H7 (cell line): ENCODE measurements at regions not wholly inside any gene's neighbourhood (a gene's known extent, or its start where the extent isn't known, plus 50 kb on each side); places are given as distances from the start of the nearest gene placed in this dataset.

ENCODE experiments used
- DNase-seq: peaks from one replicate; pipeline ENCODE4 v3.0.0; 2012
- H3K27me3 ChIP-seq: 2 replicates; pipeline ENCODE4 v1.6.0; 2011; ENCODE audit warnings: mild to moderate bottlenecking, low read length; ENCODE audit not compliant: control insufficient read depth, insufficient read depth
- H3K36me3 ChIP-seq: replicated peaks from 2 replicates; pipeline ENCODE4 v1.5.1; 2011; ENCODE audit warnings: low read length; ENCODE audit not compliant: control insufficient read depth, insufficient read depth
- H3K4me3 ChIP-seq: 2 replicates; pipeline ENCODE4 v1.5.1; 2011; ENCODE audit warnings: low read depth, mild to moderate bottlenecking, control low read depth, low read length, moderate library complexity; ENCODE audit not compliant: insufficient read depth

- DNase-seq = no peak
- Histone ChIP-seq H3K27me3 (peaks cover 2% of the 10 kb centered on the region; the same call in 1 of the 2 replicates), H3K4me3 (no peak overlapping the region), H3K36me3 (no peaks in the 10 kb centered on the region)
These were observed 73.7 kb downstream of the S1PR1 start for GRCh38 chr1:101310506-101310905.

GRCh38 chr1:101311146-101311920 lies 74.5 kb downstream of the S1PR1 start:
- peaks cover 2% of the 10 kb centered on the region; the same call in 1 of the 2 replicates for H3K27me3 ChIP-seq
- no peak overlapping the region for H3K4me3 ChIP-seq
- no peaks in the 10 kb centered on the region for H3K36me3 ChIP-seq
- DNase-seq = no peak

- DNase-seq = no peak
- no peaks in the 10 kb centered on the region for H3K36me3 ChIP-seq
- H3K27me3 ChIP-seq = peaks cover 2% of the 10 kb centered on the region; the same call in 1 of the 2 replicates
- no peak overlapping the region for H3K4me3 ChIP-seq
These were observed 75.3 kb downstream of the S1PR1 start for GRCh38 chr1:101312147-101312546.

GRCh38 chr1:101313356-101313755 lies 76.5 kb downstream of the S1PR1 start:
- H3K4me3 ChIP-seq = no peak overlapping the region
- H3K36me3 ChIP-seq = no peaks in the 10 kb centered on the region
- DNase-seq = no peak
- H3K27me3 ChIP-seq = peaks cover 2% of the 10 kb centered on the region; the same call in 1 of the 2 replicates

GRCh38 chr1:101314244-101314643 lies 77.4 kb downstream of the S1PR1 start:
- DNase-seq = no peak
- no peaks in the 10 kb centered on the region for H3K36me3 ChIP-seq

GRCh38 chr1:101316256-101316655 lies 79.4 kb downstream of the S1PR1 start:
- peaks cover 2% of the 10 kb centered on the region; the same call in 1 of the 2 replicates for H3K27me3 ChIP-seq
- no peak for DNase-seq
- no peak overlapping the region for H3K4me3 ChIP-seq
- no peaks in the 10 kb centered on the region for H3K36me3 ChIP-seq

More at GRCh38 chr1:101314244-101314643, 77.4 kb downstream of the S1PR1 start:
- H3K4me3 ChIP-seq = no peak overlapping the region
- peaks cover 2% of the 10 kb centered on the region; the same call in 1 of the 2 replicates for H3K27me3 ChIP-seq

GRCh38 chr1:101316799-101317198 lies 80.0 kb downstream of the S1PR1 start:
- Histone ChIP-seq H3K27me3 (peaks cover 2% of the 10 kb centered on the region; the same call in 1 of the 2 replicates), H3K36me3 (no peaks in the 10 kb centered on the region), H3K4me3 (no peak overlapping the region)
- DNase-seq = no peak

- Histone ChIP-seq H3K27me3 (peaks cover 2% of the 10 kb centered on the region; the same call in 1 of the 2 replicates), H3K36me3 (no peaks in the 10 kb centered on the region), H3K4me3 (no peak overlapping the region)
- peak; percentile 10 for DNase-seq
These were observed 80.8 kb downstream of the S1PR1 start for GRCh38 chr1:101317590-101317989.

GRCh38 chr1:101323535-101323934 lies 86.7 kb downstream of the S1PR1 start:
- no peaks in the 10 kb centered on the region for H3K27me3 ChIP-seq
- H3K36me3 ChIP-seq = no peaks in the 10 kb centered on the region
- H3K4me3 ChIP-seq = no peak overlapping the region
- DNase-seq = no peak

GRCh38 chr1:101325144-101325543 lies 88.3 kb downstream of the S1PR1 start:
- H3K4me3 ChIP-seq = no peak overlapping the region
- H3K36me3 ChIP-seq = no peaks in the 10 kb centered on the region
- no peaks in the 10 kb centered on the region for H3K27me3 ChIP-seq
- no peak for DNase-seq

- Histone ChIP-seq H3K4me3 (no peak overlapping the region), H3K36me3 (no peaks in the 10 kb centered on the region), H3K27me3 (no peaks in the 10 kb centered on the region)
- no peak for DNase-seq
These were observed 93.8 kb downstream of the S1PR1 start for GRCh38 chr1:101330427-101331130.

- no peak overlapping the region for H3K4me3 ChIP-seq
- H3K36me3 ChIP-seq = no peaks in the 10 kb centered on the region
- no peak for DNase-seq
- H3K27me3 ChIP-seq = no peaks in the 10 kb centered on the region
These were observed 95.0 kb downstream of the S1PR1 start for GRCh38 chr1:101331794-101332193.

GRCh38 chr1:101332633-101333032 lies 95.8 kb downstream of the S1PR1 start:
- Histone ChIP-seq H3K4me3 (no peak overlapping the region), H3K27me3 (no peaks in the 10 kb centered on the region), H3K36me3 (no peaks in the 10 kb centered on the region)
- DNase-seq = no peak

- no peak for DNase-seq
- Histone ChIP-seq H3K36me3 (no peaks in the 10 kb centered on the region), H3K27me3 (no peaks in the 10 kb centered on the region), H3K4me3 (no peak overlapping the region)
These were observed 96.4 kb downstream of the S1PR1 start for GRCh38 chr1:101333186-101333585.

- Histone ChIP-seq H3K27me3 (no peaks in the 10 kb centered on the region), H3K4me3 (no peak overlapping the region), H3K36me3 (no peaks in the 10 kb centered on the region)
- no peak for DNase-seq
These were observed 101.1 kb downstream of the S1PR1 start for GRCh38 chr1:101337968-101338367.
